ENCODE measurements at regions not wholly inside any gene's neighbourhood (a gene's known extent, or its start where the extent isn't known, plus 50 kb on each side); places are given as distances from the start of the nearest gene placed in this dataset.
"Not testable (repeated sequence)": the region's sequence is repeated elsewhere in the genome, so short reads cannot be mapped to it uniquely, and the experiment has no call there.

- H3K27me3 ChIP-seq (ENCODE audit: control insufficient read depth in 1 of 2, insufficient read depth in 2 of 2, low read length in 2 of 2); H3K4me3 Mint-ChIP-seq; CTCF ChIA-PET; H3K4me1 Mint-ChIP-seq (ENCODE audit: low read depth); H3K9me3 Mint-ChIP-seq; H3K4me3 ChIP-seq (ENCODE audit: low read length); ATAC-seq (ENCODE audit: poor library complexity); H3K9me3 ChIP-seq (ENCODE audit: control insufficient read depth in 1 of 2, insufficient read depth in 1 of 2, low read length in 2 of 2); H3K36me3 ChIP-seq (ENCODE audit: insufficient read depth, low read length); POLR2A ChIA-PET; DNase-seq; H3K27ac Mint-ChIP-seq; H3K27me3 Mint-ChIP-seq; H3K36me3 Mint-ChIP-seq (ENCODE audit: low read depth); H3K4me1 ChIP-seq (ENCODE audit: insufficient read depth, low read length); H3K27ac ChIP-seq (ENCODE audit: low read depth in 1 of 2, low read length in 2 of 2): not testable (repeated sequence)
- intact Hi-C loops (cut with DNase I, micrococcal nuclease): loop anchor here in 1 of 2 experiments (5.0 kb wide), 1 partner anchor 210 kb away; no protein-coding TSS in a partner anchor
Observed at GRCh38 chr15:24331964-24332363, 343.6 kb upstream of the NPAP1 start.

GRCh38 chr15:24341876-24342275 lies 333.7 kb upstream of the NPAP1 start:
- H3K27me3 ChIP-seq (ENCODE audit: control insufficient read depth in 1 of 2, insufficient read depth in 2 of 2, low read length in 2 of 2); H3K4me3 ChIP-seq (ENCODE audit: low read length); H3K9me3 ChIP-seq (ENCODE audit: control insufficient read depth in 1 of 2, insufficient read depth in 1 of 2, low read length in 2 of 2); H3K4me1 ChIP-seq (ENCODE audit: insufficient read depth, low read length); H3K36me3 Mint-ChIP-seq (ENCODE audit: low read depth); DNase-seq; H3K4me3 Mint-ChIP-seq; H3K9me3 Mint-ChIP-seq; H3K27ac ChIP-seq (ENCODE audit: low read depth in 1 of 2, low read length in 2 of 2); ATAC-seq (ENCODE audit: poor library complexity); H3K36me3 ChIP-seq (ENCODE audit: insufficient read depth, low read length); H3K27ac Mint-ChIP-seq; H3K27me3 Mint-ChIP-seq; POLR2A ChIA-PET; H3K4me1 Mint-ChIP-seq (ENCODE audit: low read depth); CTCF ChIA-PET: not testable (repeated sequence)
- intact Hi-C loops (cut with DNase I, micrococcal nuclease): loop anchor here in 1 of 2 experiments (10.0 kb wide), 1 partner anchor 63 kb away; no protein-coding TSS in a partner anchor

- H3K4me3 Mint-ChIP-seq; H3K36me3 ChIP-seq (ENCODE audit: insufficient read depth, low read length); H3K27ac Mint-ChIP-seq; H3K4me1 ChIP-seq (ENCODE audit: insufficient read depth, low read length); H3K36me3 Mint-ChIP-seq (ENCODE audit: low read depth); POLR2A ChIA-PET; intact Hi-C loops (cut with DNase I, micrococcal nuclease); H3K4me3 ChIP-seq (ENCODE audit: low read length); DNase-seq; ATAC-seq (ENCODE audit: poor library complexity); CTCF ChIA-PET; H3K9me3 ChIP-seq (ENCODE audit: control insufficient read depth in 1 of 2, insufficient read depth in 1 of 2, low read length in 2 of 2); H3K4me1 Mint-ChIP-seq (ENCODE audit: low read depth); H3K27ac ChIP-seq (ENCODE audit: low read depth in 1 of 2, low read length in 2 of 2); H3K27me3 ChIP-seq (ENCODE audit: control insufficient read depth in 1 of 2, insufficient read depth in 2 of 2, low read length in 2 of 2); H3K27me3 Mint-ChIP-seq: not testable (repeated sequence)
- peaks cover 17% of the 10 kb centered on the region for H3K9me3 Mint-ChIP-seq
Observed at GRCh38 chr15:24352777-24353176, 322.8 kb upstream of the NPAP1 start.

GRCh38 chr15:24381103-24381502 lies 294.5 kb upstream of the NPAP1 start:
- H3K27ac Mint-ChIP-seq: not testable (repeated sequence)

GRCh38 chr15:24385258-24385657 lies 290.3 kb upstream of the NPAP1 start:
- H3K9me3 ChIP-seq (ENCODE audit: control insufficient read depth in 1 of 2, insufficient read depth in 1 of 2, low read length in 2 of 2); H3K27ac ChIP-seq (ENCODE audit: low read depth in 1 of 2, low read length in 2 of 2); H3K36me3 Mint-ChIP-seq (ENCODE audit: low read depth); H3K4me3 Mint-ChIP-seq; H3K36me3 ChIP-seq (ENCODE audit: insufficient read depth, low read length); H3K27me3 Mint-ChIP-seq; H3K4me1 Mint-ChIP-seq (ENCODE audit: low read depth); H3K9me3 Mint-ChIP-seq; H3K4me1 ChIP-seq (ENCODE audit: insufficient read depth, low read length); POLR2A ChIA-PET; CTCF ChIA-PET; H3K27me3 ChIP-seq (ENCODE audit: control insufficient read depth in 1 of 2, insufficient read depth in 2 of 2, low read length in 2 of 2); ATAC-seq (ENCODE audit: poor library complexity); DNase-seq; H3K27ac Mint-ChIP-seq; H3K4me3 ChIP-seq (ENCODE audit: low read length); intact Hi-C loops (cut with DNase I, micrococcal nuclease): not testable (repeated sequence)

More at GRCh38 chr15:24381103-24381502, 294.5 kb upstream of the NPAP1 start:
- H3K27me3 Mint-ChIP-seq; POLR2A ChIA-PET; H3K9me3 Mint-ChIP-seq; H3K4me1 Mint-ChIP-seq (ENCODE audit: low read depth); intact Hi-C loops (cut with DNase I, micrococcal nuclease); H3K4me1 ChIP-seq (ENCODE audit: insufficient read depth, low read length); H3K9me3 ChIP-seq (ENCODE audit: control insufficient read depth in 1 of 2, insufficient read depth in 1 of 2, low read length in 2 of 2); H3K4me3 Mint-ChIP-seq; CTCF ChIA-PET; ATAC-seq (ENCODE audit: poor library complexity); H3K27ac ChIP-seq (ENCODE audit: low read depth in 1 of 2, low read length in 2 of 2); DNase-seq; H3K36me3 ChIP-seq (ENCODE audit: insufficient read depth, low read length); H3K27me3 ChIP-seq (ENCODE audit: control insufficient read depth in 1 of 2, insufficient read depth in 2 of 2, low read length in 2 of 2); H3K36me3 Mint-ChIP-seq (ENCODE audit: low read depth); H3K4me3 ChIP-seq (ENCODE audit: low read length): not testable (repeated sequence)
